ENCODE measurements at regions not wholly inside any gene's neighbourhood (a gene's known extent, or its start where the extent isn't known, plus 50 kb on each side); places are given as distances from the start of the nearest gene placed in this dataset.
"Not testable (repeated sequence)": the region's sequence is repeated elsewhere in the genome, so short reads cannot be mapped to it uniquely, and the experiment has no call there.

DNA sequence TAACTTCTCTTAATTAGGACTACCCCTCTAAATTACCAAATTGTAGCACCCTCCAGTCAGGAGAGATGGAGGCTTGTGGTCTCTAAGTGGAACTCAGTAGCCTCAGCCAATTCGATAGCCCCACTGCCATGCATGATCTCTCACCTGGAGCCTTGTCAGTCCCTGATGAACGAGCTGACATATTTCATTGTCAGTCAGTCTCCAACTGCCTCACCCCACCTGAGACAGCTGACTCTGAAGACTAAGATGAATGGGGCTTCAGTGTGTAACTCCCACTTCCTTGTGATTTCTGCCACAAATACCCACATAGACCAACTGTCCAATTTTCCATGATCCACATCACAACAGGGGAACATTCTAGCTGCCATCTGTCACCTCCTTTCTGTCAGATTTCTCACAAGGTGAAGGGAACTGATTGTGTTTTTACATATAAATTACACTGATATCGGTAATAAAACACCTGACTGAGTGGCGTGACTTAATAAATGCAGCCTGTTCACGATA, 206.5 kb downstream of the FAM181B start:
- CTCF ChIA-PET, result no interaction called here
- POLR2A ChIA-PET, result no interaction called here
- H3K4me3 Mint-ChIP-seq, result no peak overlapping the region
- ATAC-seq, result no peak
- H3K36me3 Mint-ChIP-seq (ENCODE audit: low read depth), result no peaks in the 10 kb centered on the region
- H3K4me1 Mint-ChIP-seq (ENCODE audit: low read depth), result no peaks in the 10 kb centered on the region
- peaks cover 2% of the 10 kb centered on the region for H3K27me3 Mint-ChIP-seq
- TF ChIP-seq, protein P1, sequence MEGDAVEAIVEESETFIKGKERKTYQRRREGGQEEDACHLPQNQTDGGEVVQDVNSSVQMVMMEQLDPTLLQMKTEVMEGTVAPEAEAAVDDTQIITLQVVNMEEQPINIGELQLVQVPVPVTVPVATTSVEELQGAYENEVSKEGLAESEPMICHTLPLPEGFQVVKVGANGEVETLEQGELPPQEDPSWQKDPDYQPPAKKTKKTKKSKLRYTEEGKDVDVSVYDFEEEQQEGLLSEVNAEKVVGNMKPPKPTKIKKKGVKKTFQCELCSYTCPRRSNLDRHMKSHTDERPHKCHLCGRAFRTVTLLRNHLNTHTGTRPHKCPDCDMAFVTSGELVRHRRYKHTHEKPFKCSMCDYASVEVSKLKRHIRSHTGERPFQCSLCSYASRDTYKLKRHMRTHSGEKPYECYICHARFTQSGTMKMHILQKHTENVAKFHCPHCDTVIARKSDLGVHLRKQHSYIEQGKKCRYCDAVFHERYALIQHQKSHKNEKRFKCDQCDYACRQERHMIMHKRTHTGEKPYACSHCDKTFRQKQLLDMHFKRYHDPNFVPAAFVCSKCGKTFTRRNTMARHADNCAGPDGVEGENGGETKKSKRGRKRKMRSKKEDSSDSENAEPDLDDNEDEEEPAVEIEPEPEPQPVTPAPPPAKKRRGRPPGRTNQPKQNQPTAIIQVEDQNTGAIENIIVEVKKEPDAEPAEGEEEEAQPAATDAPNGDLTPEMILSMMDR (IDR thresholded peaks at IDR 0.05), result no peak
- no peak for DNase-seq
- no peaks in the 10 kb centered on the region for H3K9me3 Mint-ChIP-seq
- no peak overlapping the region for H3K27ac Mint-ChIP-seq
- intact Hi-C loops (cut with micrococcal nuclease), result no loop called here

DNA sequence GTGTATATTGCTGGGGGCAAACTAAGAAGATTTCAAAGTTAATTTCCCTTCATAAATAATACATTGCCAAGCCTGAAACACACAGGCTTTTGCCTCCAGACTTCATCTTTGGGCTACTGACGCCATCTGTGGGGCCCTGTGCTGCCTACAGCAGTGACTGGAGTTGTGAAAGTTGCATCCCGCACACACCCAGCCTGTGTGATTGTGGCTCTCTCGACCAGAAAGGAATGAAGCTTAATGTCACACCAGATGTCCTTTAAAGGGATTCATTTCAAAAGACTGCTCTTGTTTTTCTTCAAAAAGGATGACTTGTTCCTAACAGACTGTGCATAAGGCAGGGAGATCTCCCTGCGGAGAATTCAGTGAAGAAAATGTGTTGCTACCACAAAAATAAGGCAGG, 210.5 kb downstream of the FAM181B start:
- ChIA-PET CTCF (no interaction called here), POLR2A (no interaction called here)
- intact Hi-C loops (cut with micrococcal nuclease), result no loop called here
- no peak for DNase-seq
- peaks cover 2% of the 10 kb centered on the region for H3K27me3 Mint-ChIP-seq
- H3K27ac Mint-ChIP-seq, result no peak overlapping the region
- H3K4me3 Mint-ChIP-seq, result no peak overlapping the region
- ATAC-seq, result no peak
- H3K4me1 Mint-ChIP-seq (ENCODE audit: low read depth), result no peaks in the 10 kb centered on the region
- TF ChIP-seq, protein P1 (IDR thresholded peaks at IDR 0.05), result no peak
- peaks cover 3% of the 10 kb centered on the region for H3K9me3 Mint-ChIP-seq
- H3K36me3 Mint-ChIP-seq (ENCODE audit: low read depth), result no peaks in the 10 kb centered on the region

DNA sequence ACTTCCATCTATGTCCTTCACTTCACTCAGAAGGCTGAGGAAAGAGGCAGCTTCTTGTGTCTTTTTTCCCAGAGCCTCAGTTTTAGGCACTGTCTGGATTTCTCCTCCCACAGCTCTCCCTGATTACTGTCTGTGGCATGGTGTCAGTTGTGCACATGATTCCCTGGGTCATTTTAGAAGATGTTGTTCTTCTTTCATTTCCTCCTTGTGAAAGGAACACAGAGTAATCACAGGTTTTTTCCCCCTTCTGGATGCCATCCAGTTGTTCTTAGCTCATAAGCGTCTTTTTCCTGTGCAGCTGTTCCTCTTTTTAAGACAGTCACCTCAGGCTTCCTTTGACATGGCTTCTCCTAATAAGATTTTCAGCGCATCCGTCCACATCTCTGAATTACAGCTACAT, 212.2 kb downstream of the FAM181B start:
- H3K4me1 Mint-ChIP-seq (ENCODE audit: low read depth), result no peaks in the 10 kb centered on the region
- ATAC-seq, result no peak
- H3K36me3 Mint-ChIP-seq (ENCODE audit: low read depth), result no peaks in the 10 kb centered on the region
- H3K9me3 Mint-ChIP-seq, result peaks cover 3% of the 10 kb centered on the region
- no peak for DNase-seq
- TF ChIP-seq, protein P1 (IDR thresholded peaks at IDR 0.05), result no peak
- intact Hi-C loops (cut with micrococcal nuclease), result no loop called here
- no peak overlapping the region for H3K27ac Mint-ChIP-seq
- POLR2A ChIA-PET, result no interaction called here
- no peak overlapping the region for H3K4me3 Mint-ChIP-seq
- CTCF ChIA-PET, result no interaction called here
- H3K27me3 Mint-ChIP-seq, result peaks cover 2% of the 10 kb centered on the region

DNA sequence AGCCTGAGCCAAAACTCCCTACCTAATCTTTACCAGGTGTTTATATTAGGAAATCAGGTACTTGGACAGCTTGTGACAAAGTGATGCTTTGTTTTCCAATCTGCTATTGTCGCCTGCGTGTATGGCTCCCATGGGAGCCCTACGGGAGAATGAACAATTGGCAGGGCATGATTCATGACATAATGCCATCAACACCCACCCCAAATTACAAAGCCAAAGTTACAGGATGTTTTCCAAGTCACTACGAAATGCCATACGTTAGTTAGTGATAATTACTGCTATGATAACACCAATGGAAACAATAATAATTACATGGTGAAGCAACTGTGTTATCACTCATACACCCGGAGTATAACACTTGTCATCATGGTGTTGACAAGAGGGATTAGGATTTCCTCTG, 226.4 kb downstream of the FAM181B start:
- ChIA-PET CTCF (no interaction called here), POLR2A (no interaction called here)
- intact Hi-C loops (cut with micrococcal nuclease), result no loop called here
- Mint-ChIP-seq H3K27ac (no peak overlapping the region), H3K4me1 (ENCODE audit: low read depth) (no peaks in the 10 kb centered on the region), H3K27me3 (no peaks in the 10 kb centered on the region), H3K9me3 (peaks cover 1% of the 10 kb centered on the region), H3K4me3 (no peak overlapping the region), H3K36me3 (ENCODE audit: low read depth) (no peaks in the 10 kb centered on the region)
- TF ChIP-seq, protein P1 (IDR thresholded peaks at IDR 0.05), result no peak
- no peak for DNase-seq
- no peak for ATAC-seq

DNA sequence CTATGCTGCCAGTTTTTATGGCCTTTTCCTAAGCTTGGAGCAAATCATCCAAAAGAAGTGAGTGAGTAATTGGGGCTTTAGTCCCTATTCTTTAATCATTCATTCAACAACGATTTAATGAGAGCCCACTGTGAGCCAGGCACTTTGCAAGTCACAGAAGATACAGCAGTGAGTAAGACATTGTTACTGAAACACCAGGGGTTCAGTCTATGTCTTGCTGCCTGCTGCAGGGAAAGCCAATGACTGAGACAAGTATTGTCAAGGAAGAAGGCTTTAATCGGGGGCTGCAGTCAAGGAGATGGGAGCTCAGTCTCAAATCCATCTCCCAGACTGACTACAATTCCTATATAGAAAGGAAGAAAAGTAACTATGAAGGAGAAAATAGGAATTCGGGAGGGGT, 228.3 kb downstream of the FAM181B start:
- CTCF ChIA-PET, result no interaction called here
- Mint-ChIP-seq H3K9me3 (no peaks in the 10 kb centered on the region), H3K4me1 (ENCODE audit: low read depth) (no peaks in the 10 kb centered on the region), H3K27ac (no peak overlapping the region), H3K27me3 (no peaks in the 10 kb centered on the region), H3K4me3 (no peak overlapping the region), H3K36me3 (ENCODE audit: low read depth) (no peaks in the 10 kb centered on the region)
- ATAC-seq (no peak), DNase-seq (no peak)
- TF ChIP-seq, protein P1 (IDR thresholded peaks at IDR 0.05), result no peak
- intact Hi-C loops (cut with micrococcal nuclease), result no loop called here
- POLR2A ChIA-PET, result no interaction called here

DNA sequence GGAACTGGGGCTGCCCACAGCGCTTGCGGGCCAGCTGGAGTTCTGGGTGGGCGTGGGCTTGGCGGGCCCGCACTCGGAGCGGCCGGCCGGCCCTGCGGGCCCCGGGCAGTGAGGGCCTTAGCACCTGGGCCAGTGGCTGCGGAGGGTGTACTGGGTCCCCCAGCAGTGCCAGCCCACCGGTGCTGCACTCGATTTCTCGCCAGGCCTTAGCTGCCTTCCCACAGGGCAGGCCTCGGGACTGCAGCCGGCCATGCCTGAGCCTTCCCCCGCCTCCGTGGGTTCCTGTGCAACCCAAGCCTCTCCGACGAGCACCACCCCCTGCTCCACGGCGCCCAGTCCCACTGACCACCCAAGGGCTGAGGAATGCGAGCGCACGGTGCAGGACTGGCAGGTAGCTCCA, 232.5 kb downstream of the FAM181B start:
- ATAC-seq; intact Hi-C loops (cut with micrococcal nuclease); H3K36me3 Mint-ChIP-seq (ENCODE audit: low read depth); H3K27me3 Mint-ChIP-seq; H3K4me1 Mint-ChIP-seq (ENCODE audit: low read depth); DNase-seq; H3K9me3 Mint-ChIP-seq; H3K4me3 Mint-ChIP-seq; H3K27ac Mint-ChIP-seq; POLR2A ChIA-PET; CTCF ChIA-PET: not testable (repeated sequence)
